Transverse colon (tissue), 4 donors: ENCODE measurements at regions not wholly inside any gene's neighbourhood (a gene's known extent, or its start where the extent isn't known, plus 50 kb on each side); places are given as distances from the start of the nearest gene placed in this dataset.

ENCODE experiments used
- DNase-seq: peaks from one replicate; pipeline ENCODE4 v3.0.0-alpha.2; 2019
- H3K27ac ChIP-seq, 4 donors: fragments of 200-600 bp; sonication (generic); 2 replicates each; pipeline ENCODE4 v1.5.1; 2016 to 2018; ENCODE audit warnings: inconsistent platforms in 4 of 4
- H3K27me3 ChIP-seq: fragments of 200-600 bp; sonication (generic); 2 replicates; pipeline ENCODE4 v1.5.1; 2017; ENCODE audit warnings: inconsistent platforms
- H3K36me3 ChIP-seq, 4 donors: fragments of 200-600 bp; sonication (generic); 2 replicates each; pipeline ENCODE4 v1.5.1; 2017 to 2019; ENCODE audit warnings: inconsistent platforms in 4 of 4
- H3K4me1 ChIP-seq, 4 donors: fragments of 200-600 bp; sonication (generic); 2 replicates each; pipeline ENCODE4 v1.5.1; 2017 to 2020; ENCODE audit warnings: inconsistent platforms in 4 of 4
- H3K4me3 ChIP-seq, 4 donors: fragments of 200-600 bp; sonication (generic); 1 replicate in 1 of 4; 2 replicates in 3 of 4; pipeline versions ENCODE4 v1.5.1 to v1.6.1; 2017 to 2019; ENCODE audit warnings: inconsistent platforms in 4 of 4
- H3K9me3 ChIP-seq, 2 donors: fragments of 200-600 bp; sonication (generic); 2 replicates each; pipeline ENCODE4 v1.5.1; 2017 to 2019; ENCODE audit warnings: inconsistent platforms in 2 of 2
- CTCF ChIP-seq, 5 experiments: fragments of 200-600 bp in 3 of 5; fragments of 450-650 bp in 2 of 5; sonication (generic) in 3 of 5; IDR thresholded peaks; 1 replicate in 2 of 5; 2 replicates in 3 of 5; pipeline ENCODE4 v1.5.1; 2016 to 2017; ENCODE audit warnings: antibody characterized with exemption in 5 of 5, inconsistent platforms in 3 of 5, mild to moderate bottlenecking in 2 of 5, moderate library complexity in 1 of 5
- EP300 ChIP-seq: sonication (generic); formaldehyde crosslinking; IDR thresholded peaks from one replicate; pipeline ENCODE4 v1.6.1; 2017; ENCODE audit warnings: antibody characterized with exemption, low read depth
- POLR2A ChIP-seq: fragments of 450-650 bp; IDR thresholded peaks from one replicate; pipeline ENCODE4 v1.6.1; 2016; ENCODE audit warnings: antibody characterized with exemption, mild to moderate bottlenecking, moderate library complexity
- POLR2AphosphoS5 ChIP-seq, 3 donors: sonication (generic); formaldehyde crosslinking; IDR thresholded peaks; one replicate each; pipeline ENCODE4 v1.6.1; 2016; ENCODE audit warnings: antibody characterized with exemption in 3 of 3
- WGBS, 2 donors: methylation state at CpG; one replicate each; pipeline ENCODE4 v1.1.5; 2018; ENCODE audit warnings: low coverage in 1 of 2; 5-methylcytosine and 5-hydroxymethylcytosine counted together
- in situ Hi-C, 4 donors: fragments of 200-750 bp; cut with MboI; loops; one replicate each; pipeline versions ENCODE4 v1.15.0 to v1.15.1; 2017; ENCODE audit warnings: low sequenced_read_pairs in 3 of 4, low pct_ligation_motif_present in 1 of 4, low pct_unique_long_range_greater_than_20kb in 1 of 4
- intact Hi-C: fragments of 100-400 bp; cut with DNase I; formaldehyde crosslinking; loops from one replicate; pipeline ENCODE4 v1.15.1; 2023; ENCODE audit warnings: low total_unique reads

- no peak for DNase-seq
- 25 to 30% methylated on average over 1 of the region's 1 CpG for whole genome bisulfite sequencing, 2 donors
- TF ChIP-seq CTCF (IDR thresholded peaks at IDR 0.05) = no peak
- TF ChIP-seq POLR2AphosphoS5 (IDR thresholded peaks at IDR 0.05) = no peak
- no peak for TF ChIP-seq POLR2A
- no peak for TF ChIP-seq EP300
- no peaks in the 10 kb centered on the region for H3K27me3 ChIP-seq
- no peaks in the 10 kb centered on the region for H3K4me1 ChIP-seq
- H3K9me3 ChIP-seq = no peaks in the 10 kb centered on the region
- intact Hi-C loops (no loop called here), in situ Hi-C loops (loop anchor here in 1 of 4 donors (10.0 kb wide), 1 partner anchor 220 kb away; no protein-coding TSS in a partner anchor)
- H3K36me3 ChIP-seq = no peaks in the 10 kb centered on the region
- no peak overlapping the region for H3K4me3 ChIP-seq
- no peak overlapping the region for H3K27ac ChIP-seq
Measured at GRCh38 chr4:153074486-153074885, 129.8 kb upstream of the TRIM2 start.

GRCh38 chr4:153074936-153075630, 129.2 kb upstream of the TRIM2 start:
- in situ Hi-C loops (loop anchor here in 2 of 4 donors (10.0 to 25.0 kb wide), 2 partner anchors 213 to 220 kb away; no protein-coding TSS in a partner anchor), intact Hi-C loops (no loop called here)
- no peak for TF ChIP-seq POLR2A
- no peak for TF ChIP-seq POLR2AphosphoS5 (IDR thresholded peaks at IDR 0.05)
- no peak for TF ChIP-seq CTCF (IDR thresholded peaks at IDR 0.05)
- no peak for TF ChIP-seq EP300
- no peaks in the 10 kb centered on the region for H3K36me3 ChIP-seq
- H3K4me3 ChIP-seq = no peak overlapping the region
- no peak overlapping the region for H3K27ac ChIP-seq
- no peaks in the 10 kb centered on the region for H3K4me1 ChIP-seq
- no peaks in the 10 kb centered on the region for H3K9me3 ChIP-seq
- no peak for DNase-seq
- WGBS, 2 donors = 66 to 80% methylated on average over 2 of the region's 2 CpGs
- H3K27me3 ChIP-seq = no peaks in the 10 kb centered on the region

GRCh38 chr4:153075836-153076518, 128.3 kb upstream of the TRIM2 start:
- Histone ChIP-seq H3K27ac (no peak overlapping the region), H3K27me3 (no peaks in the 10 kb centered on the region), H3K4me3 (no peak overlapping the region), H3K4me1 (no peaks in the 10 kb centered on the region), H3K36me3 (no peaks in the 10 kb centered on the region), H3K9me3 (no peaks in the 10 kb centered on the region)
- 83 to 90% methylated on average over 4 of the region's 4 CpGs for WGBS, 2 donors
- TF ChIP-seq POLR2AphosphoS5 (IDR thresholded peaks at IDR 0.05) (no peak), EP300 (no peak), CTCF (IDR thresholded peaks at IDR 0.05) (no peak), POLR2A (no peak)
- intact Hi-C loops = no loop called here
- in situ Hi-C loops = loop anchor here in 2 of 4 donors (10.0 to 25.0 kb wide), 2 partner anchors 214 to 221 kb away; no protein-coding TSS in a partner anchor
- DNase-seq = no peak

- in situ Hi-C loops = loop anchor here in 2 of 4 donors (10.0 to 25.0 kb wide), 2 partner anchors 215 to 222 kb away; no protein-coding TSS in a partner anchor
- DNase-seq = no peak
- Histone ChIP-seq H3K4me1 (no peaks in the 10 kb centered on the region), H3K4me3 (no peak overlapping the region), H3K27ac (no peak overlapping the region), H3K9me3 (no peaks in the 10 kb centered on the region), H3K27me3 (no peaks in the 10 kb centered on the region), H3K36me3 (no peaks in the 10 kb centered on the region)
- 85 to 100% methylated on average over 2 to 3 of the region's 3 CpGs for WGBS, 2 donors
- intact Hi-C loops = no loop called here
- TF ChIP-seq POLR2A (no peak), CTCF (IDR thresholded peaks at IDR 0.05) (no peak)
Measured at GRCh38 chr4:153076861-153077260, 127.4 kb upstream of the TRIM2 start.
